GM06990 (cell line): ENCODE measurements at regions not wholly inside any gene's neighbourhood (a gene's known extent, or its start where the extent isn't known, plus 50 kb on each side); places are given as distances from the start of the nearest gene placed in this dataset.
"Not testable (repeated sequence)": the region's sequence is repeated elsewhere in the genome, so short reads cannot be mapped to it uniquely, and the experiment has no call there.

Experiments used
- DNase-seq: peaks from one replicate; pipeline ENCODE4 v3.0.0-alpha.2; 2011; ENCODE audit not compliant: insufficient read length; ENCODE audit errors: extremely low read depth
- H3K27me3 ChIP-seq: replicated peaks from 2 replicates; pipeline ENCODE4 v1.6.0; 2011; ENCODE audit warnings: low read length; ENCODE audit not compliant: control insufficient read depth, insufficient read depth
- H3K36me3 ChIP-seq: 2 replicates; pipeline ENCODE4 v1.5.1; 2011; ENCODE audit warnings: low read length; ENCODE audit not compliant: control insufficient read depth, insufficient read depth
- H3K4me3 ChIP-seq: replicated peaks from 2 replicates; pipeline ENCODE4 v1.5.1; 2011; ENCODE audit warnings: low read depth, mild to moderate bottlenecking, control low read depth, low read length
- CTCF ChIP-seq: IDR thresholded peaks from 2 replicates; pipeline ENCODE4 v1.5.1; 2011; ENCODE audit warnings: low read length, control low read depth, mild to moderate bottlenecking, inconsistent platforms; ENCODE audit not compliant: insufficient read depth, poor library complexity, severe bottlenecking

- no peaks in the 10 kb centered on the region for H3K36me3 ChIP-seq
- no peak overlapping the region for H3K4me3 ChIP-seq
- DNase-seq, result no peak
- no peaks in the 10 kb centered on the region for H3K27me3 ChIP-seq
- no peak for TF ChIP-seq CTCF
Observed at GRCh38 chrX:80556148-80556547, 135.9 kb downstream of the TENT5D start.

GRCh38 chrX:80572636-80573035 is 152.4 kb downstream of the TENT5D start:
- no peak for DNase-seq
- TF ChIP-seq CTCF, result no peak
- Histone ChIP-seq H3K36me3 (no peaks in the 10 kb centered on the region), H3K4me3 (no peak overlapping the region), H3K27me3 (no peaks in the 10 kb centered on the region)

- TF ChIP-seq CTCF, result no peak
- H3K27me3 ChIP-seq, result no peaks in the 10 kb centered on the region
- DNase-seq, result no peak
Observed at GRCh38 chrX:80573275-80573674, 153.0 kb downstream of the TENT5D start.

GRCh38 chrX:80574486-80575086 is 154.3 kb downstream of the TENT5D start:
- H3K27me3 ChIP-seq, DNase-seq, H3K36me3 ChIP-seq, H3K4me3 ChIP-seq: not testable (repeated sequence)

More at GRCh38 chrX:80573275-80573674, 153.0 kb downstream of the TENT5D start:
- Histone ChIP-seq H3K4me3 (no peak overlapping the region), H3K36me3 (no peaks in the 10 kb centered on the region)

GRCh38 chrX:80576267-80576666 is 156.0 kb downstream of the TENT5D start:
- TF ChIP-seq CTCF, result no peak
- no peak overlapping the region for H3K4me3 ChIP-seq
- H3K36me3 ChIP-seq, result no peaks in the 10 kb centered on the region
- DNase-seq, result no peak
- no peaks in the 10 kb centered on the region for H3K27me3 ChIP-seq

GRCh38 chrX:80576806-80577533 is 156.7 kb downstream of the TENT5D start:
- Histone ChIP-seq H3K36me3 (no peaks in the 10 kb centered on the region), H3K27me3 (no peaks in the 10 kb centered on the region), H3K4me3 (no peak overlapping the region)
- no peak for DNase-seq
- TF ChIP-seq CTCF, result no peak
